PC-9 (cell line): ENCODE measurements at regions not wholly inside any gene's neighbourhood (a gene's known extent, or its start where the extent isn't known, plus 50 kb on each side); places are given as distances from the start of the nearest gene placed in this dataset.
"Not testable (repeated sequence)": the region's sequence is repeated elsewhere in the genome, so short reads cannot be mapped to it uniquely, and the experiment has no call there.

ENCODE experiments used
- BruUV-seq: library from RNA; stranded (reverse); fragments of 400-500 nt; replicated peaks from 2 replicates; lab custom pipeline; 2021; lab: Mats Ljungman, UMichigan
- CTCF ChIA-PET: fragments of 300-600 bp; sonication (Branson Sonifier 250); formaldehyde crosslinking; loops from one replicate; lab custom pipeline; 2022; ENCODE audit warnings: antibody characterized with exemption; lab: Charles Lee
- POLR2A ChIA-PET: fragments of 300-600 bp; sonication (Branson Sonifier 250); formaldehyde crosslinking; loops from one replicate; lab custom pipeline; 2022; ENCODE audit warnings: antibody characterized with exemption; ENCODE audit not compliant: unreplicated experiment; lab: Charles Lee
- DNase-seq, 2 experiments: peaks; one replicate each; pipeline versions ENCODE4 v3.0.0 to v3.0.0-alpha.2; 2015 to 2022; ENCODE audit warnings: mixed read lengths in 1 of 2
- H2AFZ ChIP-seq: fragments of 200-600 bp; sonication (generic); 2 replicates; pipeline ENCODE4 v1.8.1; 2017; ENCODE audit warnings: antibody characterized with exemption
- H3F3A ChIP-seq: fragments of 200-600 bp; sonication (generic); 2 replicates; pipeline ENCODE4 v1.8.1; 2017; ENCODE audit warnings: antibody characterized with exemption, mild to moderate bottlenecking, low read depth; ENCODE audit not compliant: insufficient read depth
- H3K27ac ChIP-seq: fragments of 200-600 bp; sonication (generic); 2 replicates; pipeline ENCODE4 v1.6.1; 2016; ENCODE audit warnings: mixed run types
- H3K27me3 ChIP-seq: fragments of 200-600 bp; sonication (generic); 2 replicates; pipeline ENCODE4 v1.6.1; 2016; ENCODE audit warnings: low read depth, mixed run types; ENCODE audit not compliant: insufficient read depth
- H3K36me3 ChIP-seq: fragments of 200-600 bp; sonication (generic); 2 replicates; pipeline ENCODE4 v1.6.1; 2016; ENCODE audit warnings: low read depth, mixed run types
- H3K4me1 ChIP-seq: fragments of 200-600 bp; sonication (generic); replicated peaks from 2 replicates; pipeline ENCODE4 v1.6.1; 2016; ENCODE audit warnings: mixed run types; ENCODE audit not compliant: insufficient read depth
- H3K4me2 ChIP-seq: fragments of 200-600 bp; sonication (generic); 2 replicates; pipeline ENCODE4 v1.6.1; 2017; ENCODE audit warnings: mixed run types
- H3K4me3 ChIP-seq: fragments of 200-600 bp; sonication (generic); 2 replicates; pipeline ENCODE4 v1.6.1; 2016; ENCODE audit warnings: mixed run types
- H3K79me2 ChIP-seq: fragments of 200-600 bp; sonication (generic); 2 replicates; pipeline ENCODE4 v1.6.1; 2017; ENCODE audit warnings: low read depth, mixed run types
- H3K9me2 ChIP-seq: fragments of 200-600 bp; sonication (generic); 2 replicates; pipeline ENCODE4 v1.8.1; 2017; ENCODE audit warnings: mild to moderate bottlenecking; ENCODE audit not compliant: insufficient read depth
- H3K9me3 ChIP-seq: fragments of 200-600 bp; sonication (generic); 2 replicates; pipeline ENCODE4 v1.8.1; 2016; ENCODE audit warnings: low read depth; ENCODE audit not compliant: insufficient read depth
- H4K20me1 ChIP-seq: fragments of 200-600 bp; sonication (generic); 2 replicates; pipeline ENCODE4 v1.8.1; 2017; ENCODE audit not compliant: insufficient read depth
- EZH2 ChIP-seq: fragments of 200-600 bp; sonication (generic); IDR thresholded peaks from 2 replicates; pipeline ENCODE4 v1.8.0; 2017; ENCODE audit warnings: antibody characterized with exemption, low read depth
- intact Hi-C: fragments of 100-400 bp; cut with micrococcal nuclease; formaldehyde crosslinking; loops from one replicate; pipeline ENCODE4 v1.10.0; 2022; ENCODE audit not compliant: unreplicated experiment
- TF ChIP-seq, protein P1 (sequence below): fragments of 200-600 bp; sonication (generic); conservative IDR thresholded peaks from 2 replicates; pipeline ENCODE4 v1.6.1; 2017; ENCODE audit warnings: mixed run types, antibody characterized with exemption, mild to moderate bottlenecking, moderate library complexity

- Histone ChIP-seq H4K20me1 (no peaks in the 10 kb centered on the region), H3K4me2 (no peak overlapping the region), H3K36me3 (no peaks in the 10 kb centered on the region), H3K27ac (no peak overlapping the region), H3K9me3 (no peaks in the 10 kb centered on the region; the same call in 1 of the 2 replicates), H3K4me3 (no peak overlapping the region), H2AFZ (no peak overlapping the region), H3K4me1 (no peaks in the 10 kb centered on the region), H3K79me2 (no peaks in the 10 kb centered on the region), H3F3A (no peaks in the 10 kb centered on the region), H3K27me3 (no peaks in the 10 kb centered on the region), H3K9me2 (no peaks in the 10 kb centered on the region)
- CTCF ChIA-PET: no interaction called here
- TF ChIP-seq, protein P1, sequence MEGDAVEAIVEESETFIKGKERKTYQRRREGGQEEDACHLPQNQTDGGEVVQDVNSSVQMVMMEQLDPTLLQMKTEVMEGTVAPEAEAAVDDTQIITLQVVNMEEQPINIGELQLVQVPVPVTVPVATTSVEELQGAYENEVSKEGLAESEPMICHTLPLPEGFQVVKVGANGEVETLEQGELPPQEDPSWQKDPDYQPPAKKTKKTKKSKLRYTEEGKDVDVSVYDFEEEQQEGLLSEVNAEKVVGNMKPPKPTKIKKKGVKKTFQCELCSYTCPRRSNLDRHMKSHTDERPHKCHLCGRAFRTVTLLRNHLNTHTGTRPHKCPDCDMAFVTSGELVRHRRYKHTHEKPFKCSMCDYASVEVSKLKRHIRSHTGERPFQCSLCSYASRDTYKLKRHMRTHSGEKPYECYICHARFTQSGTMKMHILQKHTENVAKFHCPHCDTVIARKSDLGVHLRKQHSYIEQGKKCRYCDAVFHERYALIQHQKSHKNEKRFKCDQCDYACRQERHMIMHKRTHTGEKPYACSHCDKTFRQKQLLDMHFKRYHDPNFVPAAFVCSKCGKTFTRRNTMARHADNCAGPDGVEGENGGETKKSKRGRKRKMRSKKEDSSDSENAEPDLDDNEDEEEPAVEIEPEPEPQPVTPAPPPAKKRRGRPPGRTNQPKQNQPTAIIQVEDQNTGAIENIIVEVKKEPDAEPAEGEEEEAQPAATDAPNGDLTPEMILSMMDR: no peak
- no peak for TF ChIP-seq EZH2
- no peak for DNase-seq
- BruUV-seq: no TSS peak
- intact Hi-C loops: no loop called here
- POLR2A ChIA-PET: no interaction called here
Measured at GRCh38 chr18:51257150-51257549, 59.7 kb upstream of the MEX3C start.

DNA sequence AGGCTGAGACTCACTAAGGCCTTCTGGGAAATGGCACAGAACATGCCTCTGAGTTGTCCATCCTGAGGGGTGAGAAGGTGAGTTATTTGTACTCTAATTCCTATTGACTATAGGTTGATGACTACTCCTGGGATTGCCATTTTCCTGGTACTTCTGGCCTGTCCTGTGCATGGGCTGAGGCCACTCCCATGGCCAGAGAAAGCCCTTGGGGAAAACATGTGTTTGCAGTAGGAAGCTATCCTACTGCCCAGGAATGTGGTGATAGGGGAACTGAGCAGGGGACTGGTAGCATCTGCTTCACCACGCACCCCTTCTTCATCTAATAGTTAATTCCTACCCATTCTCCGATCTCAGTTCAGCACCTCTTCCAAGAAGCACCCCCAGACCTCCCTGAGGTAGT lies 62.6 kb upstream of the MEX3C start:
- no peaks in the 10 kb centered on the region for H3K36me3 ChIP-seq
- no peaks in the 10 kb centered on the region for H3K27me3 ChIP-seq
- H3K4me1 ChIP-seq: no peaks in the 10 kb centered on the region
- H3K4me2 ChIP-seq: no peak overlapping the region
- no peaks in the 10 kb centered on the region for H3K79me2 ChIP-seq
- CTCF ChIA-PET: no interaction called here
- no peaks in the 10 kb centered on the region for H3K9me2 ChIP-seq
- no peaks in the 10 kb centered on the region for H4K20me1 ChIP-seq
- TF ChIP-seq EZH2: no peak
- TF ChIP-seq, protein P1: no peak
- POLR2A ChIA-PET: no interaction called here
- no peaks in the 10 kb centered on the region; the same call in 1 of the 2 replicates for H3K9me3 ChIP-seq
- no peak overlapping the region for H2AFZ ChIP-seq
- no peaks in the 10 kb centered on the region for H3F3A ChIP-seq
- H3K27ac ChIP-seq: no peak overlapping the region
- DNase-seq: no peak
- intact Hi-C loops: no loop called here
- H3K4me3 ChIP-seq: no peak overlapping the region
- BruUV-seq: no TSS peak

GRCh38 chr18:51266077-51266476 lies 68.6 kb upstream of the MEX3C start:
- H3K4me3 ChIP-seq, BruUV-seq, H2AFZ ChIP-seq, H3K9me2 ChIP-seq, H3K79me2 ChIP-seq, DNase-seq, H3F3A ChIP-seq, intact Hi-C loops, H3K27me3 ChIP-seq, H3K27ac ChIP-seq, H3K36me3 ChIP-seq, H3K4me1 ChIP-seq, H3K9me3 ChIP-seq, H3K4me2 ChIP-seq, H4K20me1 ChIP-seq: not testable (repeated sequence)
- ChIA-PET POLR2A (interaction anchor here (0.7 kb wide), 1 partner anchor 64 kb away, joined by 4 read pairs; no protein-coding TSS in a partner anchor), CTCF (interaction anchor here (0.7 kb wide), 1 partner anchor 53 kb away, joined by 6 read pairs; no protein-coding TSS in a partner anchor)

DNA sequence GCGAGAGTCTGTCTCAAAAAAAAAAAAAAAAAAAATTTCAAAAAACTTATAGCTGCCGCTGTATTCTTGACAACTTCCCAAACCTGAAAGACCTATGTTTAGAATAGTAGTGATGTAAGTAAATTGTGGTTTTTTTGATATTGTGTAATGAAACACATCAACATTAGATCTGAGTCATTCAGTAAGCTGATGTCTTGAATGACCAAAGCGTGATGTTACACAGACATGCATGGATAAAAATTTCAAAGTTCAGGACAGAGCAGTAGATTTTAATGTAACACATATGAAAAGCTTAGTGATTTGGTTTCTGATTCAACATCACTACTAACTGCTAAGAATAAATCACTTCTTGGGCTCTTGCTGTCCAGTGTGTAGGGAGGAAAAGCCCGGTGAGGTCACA lies 69.3 kb upstream of the MEX3C start:
- CTCF ChIA-PET: interaction anchor here (0.7 kb wide), 1 partner anchor 54 kb away, joined by 6 read pairs; no protein-coding TSS in a partner anchor
- Histone ChIP-seq H3K4me1 (no peaks in the 10 kb centered on the region), H4K20me1 (no peaks in the 10 kb centered on the region), H3K36me3 (no peaks in the 10 kb centered on the region), H3K9me3 (no peaks in the 10 kb centered on the region), H3K27me3 (no peaks in the 10 kb centered on the region), H3K9me2 (no peaks in the 10 kb centered on the region), H3K4me2 (no peak overlapping the region), H3F3A (no peaks in the 10 kb centered on the region), H3K4me3 (no peak overlapping the region), H2AFZ (no peak overlapping the region), H3K27ac (no peak overlapping the region), H3K79me2 (no peaks in the 10 kb centered on the region)
- no TSS peak for BruUV-seq
- POLR2A ChIA-PET: no interaction called here
- DNase-seq: peak in 1 of 2 experiments; percentile 67
- no peak for TF ChIP-seq EZH2
- TF ChIP-seq, protein P1: no peak
- intact Hi-C loops: no loop called here
